DMS114 treated with DMSO at 0.1 percent for 48 hours (cell line): ENCODE measurements at regions not wholly inside any gene's neighbourhood (a gene's known extent, or its start where the extent isn't known, plus 50 kb on each side); places are given as distances from the start of the nearest gene placed in this dataset.

Experiments
- DNase-seq: peaks from one replicate; lab custom pipeline; 2025; ENCODE audit not compliant: unreplicated experiment; lab: John Stamatoyannopoulos, UW

- no peak for DNase-seq
Observed at GRCh38 chr12:97082029-97082428, 175.0 kb downstream of the NEDD1 start.

- no peak for DNase-seq
Observed at GRCh38 chr12:97093187-97093683, 186.2 kb downstream of the NEDD1 start.

GRCh38 chr12:97097734-97098133, 190.7 kb downstream of the NEDD1 start:
- DNase-seq = no peak

GRCh38 chr12:97109441-97109840, 202.4 kb downstream of the NEDD1 start:
- DNase-seq = no peak

GRCh38 chr12:97112136-97112535, 205.1 kb downstream of the NEDD1 start:
- DNase-seq = no peak

- no peak for DNase-seq
Observed at GRCh38 chr12:97118796-97119375, 211.8 kb downstream of the NEDD1 start.

- DNase-seq = no peak
Observed at GRCh38 chr12:97127061-97127460, 220.0 kb downstream of the NEDD1 start.

- no peak for DNase-seq
Observed at GRCh38 chr12:97131220-97131981, 224.3 kb downstream of the NEDD1 start.

GRCh38 chr12:97132270-97132669, 225.2 kb downstream of the NEDD1 start:
- no peak for DNase-seq

- no peak for DNase-seq
Observed at GRCh38 chr12:97134495-97134894, 227.4 kb downstream of the NEDD1 start.

- DNase-seq = no peak
Observed at GRCh38 chr12:97140355-97140754, 233.3 kb downstream of the NEDD1 start.

- no peak for DNase-seq
Observed at GRCh38 chr12:97142737-97143410, 235.8 kb downstream of the NEDD1 start.

GRCh38 chr12:97148941-97149559, 242.0 kb downstream of the NEDD1 start:
- peak; percentile 39 for DNase-seq

GRCh38 chr12:97151481-97151880, 244.4 kb downstream of the NEDD1 start:
- DNase-seq = no peak

- no peak for DNase-seq
Observed at GRCh38 chr12:97159377-97159776, 252.3 kb downstream of the NEDD1 start.

GRCh38 chr12:97160277-97160676, 253.2 kb downstream of the NEDD1 start:
- no peak for DNase-seq

- DNase-seq = no peak
Observed at GRCh38 chr12:97162173-97162572, 255.1 kb downstream of the NEDD1 start.

GRCh38 chr12:97164936-97165335, 257.9 kb downstream of the NEDD1 start:
- DNase-seq = no peak

- no peak for DNase-seq
Observed at GRCh38 chr12:97167598-97167997, 260.5 kb downstream of the NEDD1 start.

GRCh38 chr12:97168804-97169203, 261.7 kb downstream of the NEDD1 start:
- no peak for DNase-seq

GRCh38 chr12:97169889-97170567, 263.0 kb downstream of the NEDD1 start:
- DNase-seq = no peak
